ENCODE measurements at regions not wholly inside any gene's neighbourhood (a gene's known extent, or its start where the extent isn't known, plus 50 kb on each side); places are given as distances from the start of the nearest gene placed in this dataset.
"Not testable (repeated sequence)": the region's sequence is repeated elsewhere in the genome, so short reads cannot be mapped to it uniquely, and the experiment has no call there.

- no peaks in the 10 kb centered on the region for H3K27me3 ChIP-seq (ENCODE audit: control insufficient read depth, insufficient read depth, low read length)
- peak in 3 of 6 donors; percentile 4 to 36 (median 6) for DNase-seq (ENCODE audit: low read depth in 4 of 6, low spot score in 6 of 6)
- no peak overlapping the region for H3K27ac ChIP-seq (ENCODE audit: low read depth, low read length)
- H3K9me3 ChIP-seq (ENCODE audit: control insufficient read depth, insufficient read depth, low read length) = no peaks in the 10 kb centered on the region
- no peaks in the 10 kb centered on the region for H3K4me1 ChIP-seq (ENCODE audit: control insufficient read depth, insufficient read depth, low read length)
- H3K36me3 ChIP-seq (ENCODE audit: control insufficient read depth, insufficient read depth, low read length) = no peaks in the 10 kb centered on the region
- WGBS (ENCODE audit: insufficient coverage) = 68% methylated on average over 2 of the region's 3 CpGs
- no peak overlapping the region for H3K4me3 ChIP-seq (ENCODE audit: low read depth, low read length)
Observed at GRCh38 chr3:63124090-63124489, 154.0 kb upstream of the SYNPR start.

GRCh38 chr3:63126530-63126929 is 151.6 kb upstream of the SYNPR start:
- DNase-seq (ENCODE audit: low read depth in 4 of 6, low spot score in 6 of 6) = no peak
- H3K27ac ChIP-seq (ENCODE audit: low read depth, low read length) = no peak overlapping the region
- H3K27me3 ChIP-seq (ENCODE audit: control insufficient read depth, insufficient read depth, low read length) = no peaks in the 10 kb centered on the region
- no peaks in the 10 kb centered on the region for H3K9me3 ChIP-seq (ENCODE audit: control insufficient read depth, insufficient read depth, low read length)
- no peaks in the 10 kb centered on the region for H3K36me3 ChIP-seq (ENCODE audit: control insufficient read depth, insufficient read depth, low read length)
- WGBS (ENCODE audit: insufficient coverage) = 100% methylated on average over 1 of the region's 2 CpGs
- no peaks in the 10 kb centered on the region for H3K4me1 ChIP-seq (ENCODE audit: control insufficient read depth, insufficient read depth, low read length)
- no peak overlapping the region for H3K4me3 ChIP-seq (ENCODE audit: low read depth, low read length)

GRCh38 chr3:63128380-63128779 is 149.7 kb upstream of the SYNPR start:
- Histone ChIP-seq H3K27me3 (ENCODE audit: control insufficient read depth, insufficient read depth, low read length) (no peaks in the 10 kb centered on the region), H3K4me3 (ENCODE audit: low read depth, low read length) (no peak overlapping the region), H3K27ac (ENCODE audit: low read depth, low read length) (no peak overlapping the region), H3K9me3 (ENCODE audit: control insufficient read depth, insufficient read depth, low read length) (peaks cover 2% of the 10 kb centered on the region), H3K36me3 (ENCODE audit: control insufficient read depth, insufficient read depth, low read length) (no peaks in the 10 kb centered on the region), H3K4me1 (ENCODE audit: control insufficient read depth, insufficient read depth, low read length) (no peaks in the 10 kb centered on the region)
- DNase-seq (ENCODE audit: low read depth in 4 of 6, low spot score in 6 of 6) = no peak
- 100% methylated on average over 1 of the region's 3 CpGs for WGBS (ENCODE audit: insufficient coverage)

- Histone ChIP-seq H3K9me3 (ENCODE audit: control insufficient read depth, insufficient read depth, low read length) (peaks cover 2% of the 10 kb centered on the region), H3K4me3 (ENCODE audit: low read depth, low read length) (no peak overlapping the region), H3K36me3 (ENCODE audit: control insufficient read depth, insufficient read depth, low read length) (no peaks in the 10 kb centered on the region), H3K4me1 (ENCODE audit: control insufficient read depth, insufficient read depth, low read length) (no peaks in the 10 kb centered on the region), H3K27ac (ENCODE audit: low read depth, low read length) (no peak overlapping the region), H3K27me3 (ENCODE audit: control insufficient read depth, insufficient read depth, low read length) (no peaks in the 10 kb centered on the region)
- WGBS (ENCODE audit: insufficient coverage) = no CpG with 5 or more reads among the region's 3 CpGs
- peak in 1 of 6 donors; percentile 22 for DNase-seq (ENCODE audit: low read depth in 4 of 6, low spot score in 6 of 6)
Observed at GRCh38 chr3:63130625-63131024, 147.5 kb upstream of the SYNPR start.

GRCh38 chr3:63132461-63133250 is 145.5 kb upstream of the SYNPR start:
- no peaks in the 10 kb centered on the region for H3K36me3 ChIP-seq (ENCODE audit: control insufficient read depth, insufficient read depth, low read length)
- H3K27ac ChIP-seq (ENCODE audit: low read depth, low read length) = no peak overlapping the region
- WGBS (ENCODE audit: insufficient coverage) = 72% methylated on average over 6 of the region's 6 CpGs
- no peaks in the 10 kb centered on the region for H3K27me3 ChIP-seq (ENCODE audit: control insufficient read depth, insufficient read depth, low read length)
- no peak overlapping the region for H3K4me3 ChIP-seq (ENCODE audit: low read depth, low read length)
- H3K4me1 ChIP-seq (ENCODE audit: control insufficient read depth, insufficient read depth, low read length) = no peaks in the 10 kb centered on the region
- peaks cover 2% of the 10 kb centered on the region for H3K9me3 ChIP-seq (ENCODE audit: control insufficient read depth, insufficient read depth, low read length)
- DNase-seq (ENCODE audit: low read depth in 4 of 6, low spot score in 6 of 6) = no peak

- Histone ChIP-seq H3K36me3 (ENCODE audit: control insufficient read depth, insufficient read depth, low read length) (no peaks in the 10 kb centered on the region), H3K4me1 (ENCODE audit: control insufficient read depth, insufficient read depth, low read length) (no peaks in the 10 kb centered on the region), H3K27me3 (ENCODE audit: control insufficient read depth, insufficient read depth, low read length) (no peaks in the 10 kb centered on the region), H3K4me3 (ENCODE audit: low read depth, low read length) (no peak overlapping the region), H3K27ac (ENCODE audit: low read depth, low read length) (no peak overlapping the region), H3K9me3 (ENCODE audit: control insufficient read depth, insufficient read depth, low read length) (peaks cover 2% of the 10 kb centered on the region)
- no peak for DNase-seq (ENCODE audit: low read depth in 4 of 6, low spot score in 6 of 6)
Observed at GRCh38 chr3:63135367-63135766, 142.7 kb upstream of the SYNPR start.

GRCh38 chr3:63136249-63136648 is 141.9 kb upstream of the SYNPR start:
- H3K27me3 ChIP-seq (ENCODE audit: control insufficient read depth, insufficient read depth, low read length); H3K4me1 ChIP-seq (ENCODE audit: control insufficient read depth, insufficient read depth, low read length); H3K4me3 ChIP-seq (ENCODE audit: low read depth, low read length); DNase-seq (ENCODE audit: low read depth in 4 of 6, low spot score in 6 of 6); H3K9me3 ChIP-seq (ENCODE audit: control insufficient read depth, insufficient read depth, low read length); H3K36me3 ChIP-seq (ENCODE audit: control insufficient read depth, insufficient read depth, low read length); H3K27ac ChIP-seq (ENCODE audit: low read depth, low read length): not testable (repeated sequence)
- WGBS (ENCODE audit: insufficient coverage) = 96% methylated on average over 6 of the region's 26 CpGs

- Histone ChIP-seq H3K4me3 (ENCODE audit: low read depth, low read length) (no peak overlapping the region), H3K36me3 (ENCODE audit: control insufficient read depth, insufficient read depth, low read length) (no peaks in the 10 kb centered on the region), H3K27me3 (ENCODE audit: control insufficient read depth, insufficient read depth, low read length) (no peaks in the 10 kb centered on the region), H3K27ac (ENCODE audit: low read depth, low read length) (no peak overlapping the region), H3K4me1 (ENCODE audit: control insufficient read depth, insufficient read depth, low read length) (no peaks in the 10 kb centered on the region), H3K9me3 (ENCODE audit: control insufficient read depth, insufficient read depth, low read length) (no peaks in the 10 kb centered on the region)
- no CpG with 5 or more reads among the region's 2 CpGs for WGBS (ENCODE audit: insufficient coverage)
- DNase-seq (ENCODE audit: low read depth in 4 of 6, low spot score in 6 of 6) = no peak
Observed at GRCh38 chr3:63142681-63143080, 135.4 kb upstream of the SYNPR start.

- WGBS (ENCODE audit: insufficient coverage) = 96% methylated on average over 4 of the region's 4 CpGs
- DNase-seq (ENCODE audit: low read depth in 4 of 6, low spot score in 6 of 6) = no peak
- H3K27me3 ChIP-seq (ENCODE audit: control insufficient read depth, insufficient read depth, low read length) = no peaks in the 10 kb centered on the region
- no peak overlapping the region for H3K27ac ChIP-seq (ENCODE audit: low read depth, low read length)
- no peak overlapping the region for H3K4me3 ChIP-seq (ENCODE audit: low read depth, low read length)
- H3K36me3 ChIP-seq (ENCODE audit: control insufficient read depth, insufficient read depth, low read length) = no peaks in the 10 kb centered on the region
- H3K4me1 ChIP-seq (ENCODE audit: control insufficient read depth, insufficient read depth, low read length) = no peaks in the 10 kb centered on the region
- no peaks in the 10 kb centered on the region for H3K9me3 ChIP-seq (ENCODE audit: control insufficient read depth, insufficient read depth, low read length)
Observed at GRCh38 chr3:63146154-63146553, 132.0 kb upstream of the SYNPR start.

GRCh38 chr3:63150880-63151279 is 127.2 kb upstream of the SYNPR start:
- Histone ChIP-seq H3K4me3 (ENCODE audit: low read depth, low read length) (no peak overlapping the region), H3K27ac (ENCODE audit: low read depth, low read length) (no peak overlapping the region), H3K9me3 (ENCODE audit: control insufficient read depth, insufficient read depth, low read length) (no peaks in the 10 kb centered on the region), H3K27me3 (ENCODE audit: control insufficient read depth, insufficient read depth, low read length) (no peaks in the 10 kb centered on the region), H3K4me1 (ENCODE audit: control insufficient read depth, insufficient read depth, low read length) (no peaks in the 10 kb centered on the region), H3K36me3 (ENCODE audit: control insufficient read depth, insufficient read depth, low read length) (no peaks in the 10 kb centered on the region)
- DNase-seq (ENCODE audit: low read depth in 4 of 6, low spot score in 6 of 6) = peak in 1 of 6 donors; percentile 21
- WGBS (ENCODE audit: insufficient coverage) = no CpG with 5 or more reads among the region's 3 CpGs

Measured in spinal cord (tissue), 9 donors.